Neural cell (in vitro differentiated cells): ENCODE measurements at regions not wholly inside any gene's neighbourhood (a gene's known extent, or its start where the extent isn't known, plus 50 kb on each side); places are given as distances from the start of the nearest gene placed in this dataset.

ENCODE experiments used
- MXI1 ChIP-seq: fragments of 450-650 bp; conservative IDR thresholded peaks from 2 replicates; pipeline ENCODE4 v1.6.1; 2014; ENCODE audit warnings: antibody characterized with exemption, mild to moderate bottlenecking; ENCODE audit not compliant: poor library complexity, severe bottlenecking
- TF ChIP-seq, protein P1 (sequence below): fragments of 450-650 bp; IDR thresholded peaks from 2 replicates; pipeline ENCODE4 v1.5.1; 2014; ENCODE audit warnings: antibody characterized with exemption, mild to moderate bottlenecking, moderate library complexity; ENCODE audit not compliant: poor library complexity, severe bottlenecking

DNA sequence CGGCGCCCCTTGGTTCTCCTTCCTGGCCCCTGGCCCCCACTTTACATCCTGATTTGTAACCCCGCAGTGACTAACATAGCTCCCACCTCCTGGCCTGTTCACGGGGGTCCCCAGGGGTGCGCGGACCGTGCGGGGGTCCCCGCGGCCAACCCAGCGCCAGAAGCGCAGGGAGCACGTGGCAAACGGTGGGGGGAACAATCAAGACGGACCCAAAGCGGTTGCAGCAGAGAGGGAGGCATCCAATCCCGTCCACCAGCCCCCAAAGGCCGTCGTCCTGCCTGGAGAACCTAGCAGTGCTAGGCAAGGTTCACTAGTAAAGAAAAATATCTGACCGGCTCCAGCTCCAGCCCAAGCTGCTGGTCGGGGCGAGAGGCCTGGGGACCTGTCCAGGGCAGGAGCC lies 201.5 kb downstream of the AUH start:
- no peak for TF ChIP-seq MXI1
- TF ChIP-seq, protein P1, sequence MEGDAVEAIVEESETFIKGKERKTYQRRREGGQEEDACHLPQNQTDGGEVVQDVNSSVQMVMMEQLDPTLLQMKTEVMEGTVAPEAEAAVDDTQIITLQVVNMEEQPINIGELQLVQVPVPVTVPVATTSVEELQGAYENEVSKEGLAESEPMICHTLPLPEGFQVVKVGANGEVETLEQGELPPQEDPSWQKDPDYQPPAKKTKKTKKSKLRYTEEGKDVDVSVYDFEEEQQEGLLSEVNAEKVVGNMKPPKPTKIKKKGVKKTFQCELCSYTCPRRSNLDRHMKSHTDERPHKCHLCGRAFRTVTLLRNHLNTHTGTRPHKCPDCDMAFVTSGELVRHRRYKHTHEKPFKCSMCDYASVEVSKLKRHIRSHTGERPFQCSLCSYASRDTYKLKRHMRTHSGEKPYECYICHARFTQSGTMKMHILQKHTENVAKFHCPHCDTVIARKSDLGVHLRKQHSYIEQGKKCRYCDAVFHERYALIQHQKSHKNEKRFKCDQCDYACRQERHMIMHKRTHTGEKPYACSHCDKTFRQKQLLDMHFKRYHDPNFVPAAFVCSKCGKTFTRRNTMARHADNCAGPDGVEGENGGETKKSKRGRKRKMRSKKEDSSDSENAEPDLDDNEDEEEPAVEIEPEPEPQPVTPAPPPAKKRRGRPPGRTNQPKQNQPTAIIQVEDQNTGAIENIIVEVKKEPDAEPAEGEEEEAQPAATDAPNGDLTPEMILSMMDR = no peak
